Keratinocyte (primary cell): ENCODE measurements at regions not wholly inside any gene's neighbourhood (a gene's known extent, or its start where the extent isn't known, plus 50 kb on each side); places are given as distances from the start of the nearest gene placed in this dataset.

Experiments
- CTCF ChIP-seq, 3 experiments: IDR thresholded peaks in 1 of 3; conservative IDR thresholded peaks in 1 of 3; optimal IDR thresholded peaks in 1 of 3; 2 replicates in 2 of 3; 3 replicates in 1 of 3; pipeline versions ENCODE3 to v1.5.1; 2011; ENCODE audit warnings: low read length in 3 of 3, mild to moderate bottlenecking in 3 of 3, moderate library complexity in 2 of 3, control low read depth in 1 of 3, inconsistent platforms in 1 of 3; ENCODE audit not compliant: insufficient read depth in 2 of 3; ENCODE audit errors: extremely low read depth in 1 of 3
- EZH2 ChIP-seq: IDR thresholded peaks from one replicate; pipeline ENCODE4 v1.6.1; 2012; ENCODE audit warnings: inconsistent platforms, mild to moderate bottlenecking, low read length, moderate library complexity

DNA sequence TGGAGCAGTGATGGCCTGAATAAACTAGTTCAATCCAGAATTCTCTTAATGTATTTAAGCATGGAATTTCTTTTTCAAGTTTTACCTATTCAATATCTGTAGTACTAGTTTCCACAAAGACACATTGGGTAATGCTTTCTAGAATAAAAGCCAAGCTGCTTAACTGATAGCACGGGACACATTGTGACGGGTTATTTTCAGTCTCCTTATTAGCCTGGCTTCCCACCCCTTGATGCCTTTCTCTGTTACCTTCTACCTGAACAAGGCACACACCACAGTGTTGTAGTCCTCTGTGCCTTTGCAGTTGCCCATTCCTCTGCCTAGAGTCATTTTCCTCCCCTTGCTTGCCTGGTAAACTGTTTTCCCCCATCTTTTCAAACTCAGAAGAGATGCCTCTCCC is 139.1 kb downstream of the HDGFL1 start:
- TF ChIP-seq CTCF (optimal IDR thresholded peaks at IDR 0.05 in 1 of 3, IDR thresholded peaks at IDR 0.05 in 1 of 3, conservative IDR thresholded peaks at IDR 0.05 in 1 of 3; ENCODE audit: extremely low read depth in 1 of 3, insufficient read depth in 2 of 3, low read length in 3 of 3), result no peak
- no peak for TF ChIP-seq EZH2
